HCEC 1CT (cell line): ENCODE measurements at regions not wholly inside any gene's neighbourhood (a gene's known extent, or its start where the extent isn't known, plus 50 kb on each side); places are given as distances from the start of the nearest gene placed in this dataset.
A peak's percentile ranks its signal among the peaks of the same experiment; 100 is the strongest.

ENCODE experiments used
- DNase-seq: peaks from one replicate; pipeline ENCODE4 v3.0.0-alpha.2; 2017

- no peak for DNase-seq
Measured at GRCh38 chr12:58270966-58271705, 329.8 kb downstream of the ATP23 start.

GRCh38 chr12:58272461-58272860 is 331.1 kb downstream of the ATP23 start:
- DNase-seq: no peak

GRCh38 chr12:58277231-58277630 is 335.9 kb downstream of the ATP23 start:
- no peak for DNase-seq

GRCh38 chr12:58283553-58283952 is 342.2 kb downstream of the ATP23 start:
- DNase-seq: no peak

GRCh38 chr12:58285551-58285950 is 344.2 kb downstream of the ATP23 start:
- DNase-seq: no peak

- DNase-seq: no peak
Measured at GRCh38 chr12:58286353-58286752, 345.0 kb downstream of the ATP23 start.

GRCh38 chr12:58288190-58288589 is 346.8 kb downstream of the ATP23 start:
- DNase-seq: peak; percentile 84

GRCh38 chr12:58291106-58291505 is 349.7 kb downstream of the ATP23 start:
- no peak for DNase-seq

GRCh38 chr12:58293308-58293982 is 352.1 kb downstream of the ATP23 start:
- DNase-seq: peak; percentile 9

GRCh38 chr12:58295268-58295667 is 353.9 kb downstream of the ATP23 start:
- no peak for DNase-seq

GRCh38 chr12:58296863-58297262 is 355.5 kb downstream of the ATP23 start:
- DNase-seq: no peak

GRCh38 chr12:58298803-58299202 is 357.4 kb downstream of the ATP23 start:
- no peak for DNase-seq

GRCh38 chr12:58299371-58299770 is 358.0 kb downstream of the ATP23 start:
- no peak for DNase-seq

- DNase-seq: no peak
Measured at GRCh38 chr12:58301038-58301729, 359.8 kb downstream of the ATP23 start.

- DNase-seq: no peak
Measured at GRCh38 chr12:58301730-58302122, 360.4 kb downstream of the ATP23 start.

- no peak for DNase-seq
Measured at GRCh38 chr12:58302487-58303011, 361.2 kb downstream of the ATP23 start.

- peak; percentile 28 for DNase-seq
Measured at GRCh38 chr12:58306266-58307000, 365.1 kb downstream of the ATP23 start.

- DNase-seq: no peak
Measured at GRCh38 chr12:58309806-58310205, 368.4 kb downstream of the ATP23 start.

- peak; percentile 72 for DNase-seq
Measured at GRCh38 chr12:58310368-58310767, 369.0 kb downstream of the ATP23 start.

- peak; percentile 99 for DNase-seq
Measured at GRCh38 chr12:58310809-58311622, 369.6 kb downstream of the ATP23 start.

- peak; percentile 83 for DNase-seq
Measured at GRCh38 chr12:58313091-58313855, 371.9 kb downstream of the ATP23 start.
